HUES64 (cell line): ENCODE measurements at regions not wholly inside any gene's neighbourhood (a gene's known extent, or its start where the extent isn't known, plus 50 kb on each side); places are given as distances from the start of the nearest gene placed in this dataset.

Experiments used
- H3K27ac ChIP-seq: 2 replicates; pipeline ENCODE4 v1.7.0; 2013; ENCODE audit warnings: low read depth, low read length, inconsistent platforms
- H3K27me3 ChIP-seq: 2 replicates; pipeline ENCODE4 v1.6.1; 2013; ENCODE audit warnings: mild to moderate bottlenecking, low read length; ENCODE audit not compliant: insufficient read depth
- H3K36me3 ChIP-seq: 2 replicates; pipeline ENCODE4 v1.6.1; 2013; ENCODE audit warnings: mild to moderate bottlenecking, low read length; ENCODE audit not compliant: insufficient read depth
- H3K4me1 ChIP-seq: 2 replicates; pipeline ENCODE4 v1.6.1; 2013; ENCODE audit warnings: mild to moderate bottlenecking, low read length, moderate library complexity; ENCODE audit not compliant: insufficient read depth
- H3K4me3 ChIP-seq: 2 replicates; pipeline ENCODE4 v1.5.1; 2013; ENCODE audit warnings: mild to moderate bottlenecking, low read length, moderate library complexity
- H3K9ac ChIP-seq: 2 replicates; pipeline ENCODE4 v1.6.1; 2013; ENCODE audit warnings: mild to moderate bottlenecking, low read depth, low read length
- H3K9me3 ChIP-seq: 2 replicates; pipeline ENCODE4 v1.6.1; 2013; ENCODE audit warnings: low read depth, low read length; ENCODE audit not compliant: insufficient read depth
- WGBS: fragments of 150-250, 120-280 bp; methylation state at CpG from one replicate; pipeline ENCODE4 v1.1.7; 2013; ENCODE audit warnings: missing lambda C conversion rate; 5-methylcytosine and 5-hydroxymethylcytosine counted together

DNA sequence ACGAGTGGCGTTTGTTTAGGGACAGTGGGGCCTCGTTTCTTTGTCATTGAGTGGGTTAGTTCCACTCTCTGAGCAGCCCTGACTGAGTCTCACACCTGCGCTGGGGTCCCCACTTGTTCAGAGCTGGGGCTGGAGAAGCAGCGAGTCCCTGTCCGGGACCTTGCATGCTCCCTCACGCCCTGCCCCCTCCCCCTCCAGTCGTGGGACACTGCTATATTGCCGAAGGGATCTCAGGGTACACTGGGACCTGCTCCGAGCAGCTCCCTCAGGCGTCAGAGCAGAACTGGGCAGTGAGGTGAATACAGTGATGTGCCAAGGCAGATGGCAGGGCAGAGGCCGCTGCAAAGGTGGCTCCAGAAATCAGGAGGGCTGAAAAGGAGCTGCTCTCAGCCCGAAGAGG, 59.9 kb upstream of the KLF13 start:
- 88% methylated on average over 13 of the region's 13 CpGs for WGBS
- H3K4me3 ChIP-seq: no peak overlapping the region
- H3K27ac ChIP-seq: no peak overlapping the region
- no peaks in the 10 kb centered on the region for H3K9me3 ChIP-seq
- no peaks in the 10 kb centered on the region for H3K27me3 ChIP-seq
- no peak overlapping the region for H3K9ac ChIP-seq
- H3K36me3 ChIP-seq: no peaks in the 10 kb centered on the region
- H3K4me1 ChIP-seq: peaks cover 2% of the 10 kb centered on the region; the same call in 1 of the 2 replicates

DNA sequence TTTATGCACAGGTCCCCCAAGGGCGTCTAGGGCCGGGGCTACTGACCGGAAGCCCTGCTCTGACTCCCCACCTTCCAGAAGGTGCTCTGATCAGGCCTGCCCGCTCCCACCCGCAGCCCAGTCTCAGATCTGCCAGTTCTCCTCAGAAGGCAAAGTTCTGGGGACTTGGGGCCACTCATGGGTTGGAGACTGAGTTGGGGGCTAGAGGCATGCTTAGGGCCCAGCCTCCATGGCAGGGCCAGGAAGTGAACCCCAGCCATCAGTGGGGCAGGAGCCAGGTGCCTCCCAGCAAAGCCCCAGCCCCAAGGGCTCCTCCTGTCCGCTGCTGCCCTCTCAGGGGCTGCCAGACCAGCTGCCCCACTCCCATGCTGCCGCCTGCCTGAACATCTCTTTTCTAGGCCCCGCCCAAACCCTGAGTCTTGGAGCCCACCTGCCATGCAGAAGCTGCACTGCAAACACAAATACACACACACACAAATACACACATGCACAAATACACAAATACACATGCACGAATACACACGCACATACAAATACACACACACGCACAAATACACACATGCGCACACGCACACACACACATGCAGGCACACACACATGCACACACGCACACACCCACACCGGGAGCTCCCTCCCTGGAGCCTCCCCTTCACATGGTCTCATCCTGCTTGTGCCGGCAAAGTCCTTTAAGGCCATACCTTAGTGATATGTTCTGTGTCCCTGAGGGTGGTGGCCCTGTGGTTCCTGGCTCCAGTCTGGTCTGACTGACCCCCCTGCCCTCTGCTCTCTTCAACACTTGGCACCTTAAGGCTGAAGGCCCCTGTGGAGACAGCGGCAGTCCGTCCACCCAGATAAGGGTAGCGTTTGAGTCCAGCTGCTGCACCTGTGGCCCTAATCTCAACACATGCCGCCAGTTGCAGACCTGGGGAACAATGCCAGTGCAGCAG, 59.2 kb upstream of the KLF13 start:
- Histone ChIP-seq H3K9ac (no peak overlapping the region), H3K4me3 (no peak overlapping the region), H3K9me3 (no peaks in the 10 kb centered on the region), H3K4me1 (peaks cover 2% of the 10 kb centered on the region; the same call in 1 of the 2 replicates), H3K27ac (no peak overlapping the region), H3K36me3 (no peaks in the 10 kb centered on the region), H3K27me3 (no peaks in the 10 kb centered on the region)
- 88% methylated on average over 20 of the region's 20 CpGs for WGBS

DNA sequence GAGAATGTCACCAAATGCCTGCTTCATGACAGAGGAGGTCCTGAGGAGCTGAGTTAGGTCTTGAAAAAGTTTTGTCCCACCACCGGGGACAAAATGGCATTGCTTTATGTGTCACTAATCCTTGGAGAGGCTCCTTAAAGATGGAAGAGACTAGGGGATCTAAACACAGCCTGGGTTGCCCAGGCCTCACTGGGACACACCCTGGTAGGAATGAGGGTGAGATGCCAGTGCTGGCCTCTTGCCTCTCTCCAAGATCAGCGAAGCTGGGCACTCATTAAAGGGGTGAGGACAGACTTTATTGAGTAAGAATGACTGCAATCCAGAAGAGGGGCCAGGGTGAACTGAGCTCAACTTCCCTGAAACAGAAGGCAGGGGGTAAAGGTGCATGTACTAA, 58.5 kb upstream of the KLF13 start:
- Histone ChIP-seq H3K9ac (no peak overlapping the region), H3K4me1 (peaks cover 2% of the 10 kb centered on the region; the same call in 1 of the 2 replicates), H3K4me3 (no peak overlapping the region), H3K27me3 (no peaks in the 10 kb centered on the region), H3K9me3 (no peaks in the 10 kb centered on the region), H3K36me3 (no peaks in the 10 kb centered on the region), H3K27ac (no peak overlapping the region)
- WGBS: 90% methylated on average over 2 of the region's 2 CpGs

DNA sequence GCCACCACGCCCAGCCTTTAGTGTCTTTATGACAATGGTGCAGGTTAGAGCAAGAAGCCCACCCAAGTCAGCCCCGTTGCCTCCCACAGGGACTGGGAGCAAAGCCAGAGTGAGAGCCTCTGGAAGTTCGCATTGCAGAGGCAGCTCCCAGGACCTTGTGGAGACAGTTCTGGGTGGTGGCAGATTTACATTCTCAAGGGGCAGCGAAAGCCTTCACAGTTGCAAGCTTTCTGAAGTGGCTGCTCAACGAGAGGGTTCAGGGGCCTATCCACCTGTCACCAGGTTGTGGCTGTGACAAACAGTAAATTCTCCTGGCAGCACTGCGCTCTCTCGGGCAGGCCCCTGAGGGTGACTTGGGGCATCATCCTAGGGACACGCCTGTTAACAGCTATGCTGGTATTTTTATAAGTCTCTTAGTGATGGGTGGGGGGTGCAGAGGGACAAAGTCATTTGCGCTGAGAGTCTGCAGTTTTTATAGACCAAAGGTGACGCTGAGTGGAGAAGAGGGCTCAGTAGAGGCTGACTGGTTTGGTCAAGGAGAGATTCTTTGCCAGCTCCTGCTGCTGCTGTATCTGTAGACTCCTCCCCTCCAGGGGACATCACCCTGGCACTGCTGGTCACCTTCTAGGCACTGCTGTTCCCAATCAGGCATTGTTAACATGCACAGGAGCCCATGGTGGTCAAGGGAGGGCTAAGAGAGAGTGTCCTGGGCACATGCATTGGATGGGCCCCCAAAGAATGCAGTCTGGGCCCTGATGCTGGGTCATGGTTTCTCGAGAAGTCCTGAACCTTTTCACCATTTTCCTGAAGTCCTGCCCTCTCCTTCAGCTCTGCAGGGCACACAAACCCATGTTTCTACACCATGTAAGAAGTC, 57.5 kb upstream of the KLF13 start:
- no peak overlapping the region for H3K9ac ChIP-seq
- H3K9me3 ChIP-seq: no peaks in the 10 kb centered on the region
- peaks cover 2% of the 10 kb centered on the region; the same call in 1 of the 2 replicates for H3K4me1 ChIP-seq
- H3K36me3 ChIP-seq: no peaks in the 10 kb centered on the region
- no peak overlapping the region for H3K27ac ChIP-seq
- WGBS: 91% methylated on average over 11 of the region's 11 CpGs
- no peak overlapping the region for H3K4me3 ChIP-seq
- H3K27me3 ChIP-seq: no peaks in the 10 kb centered on the region

DNA sequence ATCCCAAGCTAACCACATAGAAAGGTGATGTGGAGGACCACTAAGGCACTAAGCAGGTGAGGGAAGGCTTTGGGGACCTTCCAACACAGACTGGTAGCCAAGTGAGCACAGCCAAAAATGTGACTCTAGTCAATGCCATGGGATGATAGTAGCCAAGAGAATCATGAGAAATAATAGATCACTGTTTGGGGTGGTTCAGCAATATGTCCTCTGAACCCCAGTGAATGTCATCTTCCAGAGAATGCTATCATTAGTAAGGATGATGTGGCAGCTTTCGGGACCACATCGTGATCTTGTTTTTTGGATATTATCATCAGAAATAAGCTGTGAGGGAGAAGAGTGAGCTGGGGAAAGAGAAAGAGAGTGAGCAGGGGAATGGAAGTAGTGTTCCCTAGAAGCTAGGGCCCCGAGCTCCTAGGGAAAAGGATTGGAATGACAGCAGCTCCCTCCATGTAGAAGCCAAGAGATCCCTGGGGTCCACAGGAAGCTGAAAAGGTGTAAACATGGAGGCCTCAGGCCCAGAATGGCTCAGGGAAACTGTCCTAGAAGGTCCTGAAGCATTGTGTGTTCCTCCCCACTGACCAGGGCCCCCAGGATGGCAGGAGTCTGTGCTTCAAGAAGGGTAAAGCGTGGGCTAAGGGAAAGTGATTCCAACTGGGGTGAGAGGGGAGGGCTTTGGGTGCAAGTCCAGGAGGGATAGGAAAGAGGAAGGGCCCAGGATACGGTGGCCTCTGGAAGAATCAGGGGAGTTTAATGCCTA, 56.6 kb upstream of the KLF13 start:
- H3K9me3 ChIP-seq: no peaks in the 10 kb centered on the region
- peaks cover 2% of the 10 kb centered on the region; the same call in 1 of the 2 replicates for H3K4me1 ChIP-seq
- H3K36me3 ChIP-seq: no peaks in the 10 kb centered on the region
- 90% methylated on average over 5 of the region's 5 CpGs for WGBS
- H3K4me3 ChIP-seq: no peak overlapping the region
- H3K9ac ChIP-seq: no peak overlapping the region
- H3K27me3 ChIP-seq: no peaks in the 10 kb centered on the region
- no peak overlapping the region for H3K27ac ChIP-seq

DNA sequence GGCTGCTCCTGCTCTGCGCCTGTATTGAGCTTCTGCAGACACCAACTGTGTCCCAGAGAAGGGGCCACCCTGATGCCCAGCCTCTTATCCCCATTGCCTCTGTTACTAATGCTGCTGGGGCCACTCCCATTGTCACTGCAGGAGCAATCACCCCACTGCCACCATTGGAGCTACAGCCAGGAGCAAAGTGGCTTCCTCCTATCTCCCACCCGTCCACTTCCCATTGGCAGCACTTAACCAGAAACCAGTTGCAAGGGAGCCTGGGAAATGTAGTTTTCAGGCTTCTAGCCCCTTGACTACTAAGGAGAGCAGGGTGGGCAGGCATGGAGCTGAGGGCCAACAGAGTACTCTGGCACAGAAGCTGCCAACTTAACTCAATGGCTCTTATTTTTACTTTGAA, 55.9 kb upstream of the KLF13 start:
- no peaks in the 10 kb centered on the region for H3K27me3 ChIP-seq
- WGBS: 69% methylated on average over 2 of the region's 2 CpGs
- H3K9me3 ChIP-seq: no peaks in the 10 kb centered on the region
- H3K9ac ChIP-seq: no peak overlapping the region
- no peaks in the 10 kb centered on the region for H3K4me1 ChIP-seq
- no peak overlapping the region for H3K27ac ChIP-seq
- H3K36me3 ChIP-seq: no peaks in the 10 kb centered on the region
- no peak overlapping the region for H3K4me3 ChIP-seq

DNA sequence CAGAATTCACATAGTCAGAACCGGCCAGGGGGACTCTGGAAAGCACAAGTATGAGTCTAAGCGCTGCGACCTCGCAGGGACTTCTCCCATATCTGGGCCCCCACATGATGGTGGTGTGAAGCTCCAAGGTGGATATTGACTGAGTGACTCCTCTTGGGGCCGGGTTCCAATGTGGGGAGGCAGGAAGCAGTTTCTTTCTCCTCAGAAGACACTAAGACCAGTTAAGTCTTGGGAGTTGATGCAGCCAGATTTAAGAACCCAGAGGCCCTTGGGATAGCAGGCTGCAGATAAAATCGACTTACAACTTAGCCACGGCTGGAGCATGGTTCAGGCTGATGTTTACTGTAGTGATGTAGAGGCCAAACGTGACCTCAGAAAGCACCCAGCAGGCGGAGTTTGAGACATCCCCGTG, 55.4 kb upstream of the KLF13 start:
- no peaks in the 10 kb centered on the region for H3K9me3 ChIP-seq
- no peak overlapping the region for H3K27ac ChIP-seq
- no peaks in the 10 kb centered on the region for H3K36me3 ChIP-seq
- no peak overlapping the region for H3K9ac ChIP-seq
- H3K27me3 ChIP-seq: no peaks in the 10 kb centered on the region
- no peaks in the 10 kb centered on the region for H3K4me1 ChIP-seq
- 93% methylated on average over 10 of the region's 10 CpGs for WGBS
- no peak overlapping the region for H3K4me3 ChIP-seq

DNA sequence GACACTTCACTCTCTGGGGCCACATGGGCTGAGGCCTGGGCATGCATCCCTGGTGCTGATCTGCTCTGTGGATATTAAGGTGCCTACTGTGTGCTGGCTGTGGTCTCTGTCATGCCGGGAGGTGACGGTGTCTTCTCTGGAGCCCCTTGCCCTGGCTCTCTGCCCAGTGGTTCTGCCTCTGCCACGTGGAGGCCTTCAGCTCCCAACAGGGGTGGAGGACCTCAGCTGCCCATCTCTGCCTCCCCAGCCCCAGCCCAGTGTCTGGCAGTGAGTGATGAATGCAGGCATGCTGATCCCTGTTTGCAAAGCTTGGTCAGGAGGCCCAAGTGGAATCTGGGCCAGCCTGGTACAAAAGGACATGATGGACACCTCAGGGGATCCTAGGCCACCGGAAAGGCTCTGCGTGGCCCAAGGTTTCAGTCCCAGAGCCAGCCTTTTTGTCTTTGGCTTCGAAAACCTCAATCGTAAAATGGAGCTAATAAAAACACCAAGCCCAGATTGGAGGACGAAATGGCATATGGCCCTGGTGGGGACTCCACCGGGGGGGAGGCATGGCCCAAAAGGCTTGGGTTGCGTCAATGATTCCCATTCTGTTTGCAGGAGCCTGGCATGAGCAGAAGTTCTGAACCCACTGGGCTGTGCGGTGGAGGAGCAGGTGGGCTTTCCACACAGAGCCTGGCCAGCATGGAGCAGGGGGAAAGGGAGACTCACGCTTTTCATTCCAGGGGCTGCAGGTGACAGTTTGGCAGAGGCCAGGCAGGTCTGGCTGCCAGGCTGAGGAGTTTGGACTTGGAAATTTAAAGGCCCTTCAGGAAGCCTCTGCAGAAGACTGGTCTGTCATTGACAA, 54.7 kb upstream of the KLF13 start:
- WGBS: 95% methylated on average over 12 of the region's 12 CpGs
- no peak overlapping the region for H3K9ac ChIP-seq
- no peaks in the 10 kb centered on the region for H3K9me3 ChIP-seq
- H3K36me3 ChIP-seq: no peaks in the 10 kb centered on the region
- no peak overlapping the region for H3K4me3 ChIP-seq
- H3K27ac ChIP-seq: no peak overlapping the region
- no peaks in the 10 kb centered on the region for H3K4me1 ChIP-seq
- H3K27me3 ChIP-seq: no peaks in the 10 kb centered on the region

DNA sequence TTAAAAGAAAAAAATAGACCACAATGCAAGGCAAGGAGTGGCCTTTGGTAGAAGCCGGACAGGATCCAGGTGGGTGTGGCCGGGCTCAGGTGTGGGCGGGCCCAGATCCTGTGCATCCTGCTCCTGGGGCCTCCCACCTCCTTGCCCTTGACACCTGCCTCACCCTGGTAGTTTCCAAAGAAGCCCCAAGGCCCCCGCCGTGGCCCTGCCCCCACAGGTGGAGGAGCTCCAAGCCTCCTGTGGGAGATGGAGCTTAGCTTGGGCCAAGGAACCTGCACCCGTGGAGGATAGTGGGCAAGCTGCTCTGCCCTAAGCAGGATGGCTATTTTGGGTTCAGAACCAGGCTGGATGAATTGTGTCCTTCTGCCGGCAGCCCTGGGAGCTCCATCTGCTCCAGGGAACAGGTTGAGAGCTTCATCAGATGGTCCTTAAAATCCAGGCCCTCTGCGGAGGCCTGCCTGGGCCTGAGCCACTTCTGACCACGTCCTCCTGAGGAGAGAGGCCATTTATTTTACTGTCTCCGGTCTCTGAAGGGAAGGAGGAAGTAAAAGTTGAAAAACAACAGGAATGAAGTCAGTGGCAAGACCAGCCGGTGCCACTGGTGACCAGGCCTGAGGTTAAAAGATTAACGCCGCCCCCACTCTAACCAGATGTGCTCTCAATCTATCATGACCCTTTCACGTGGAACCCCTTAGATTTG, 53.9 kb upstream of the KLF13 start:
- Histone ChIP-seq H3K27ac (no peak overlapping the region), H3K4me1 (no peaks in the 10 kb centered on the region), H3K9ac (no peak overlapping the region), H3K4me3 (no peak overlapping the region), H3K36me3 (no peaks in the 10 kb centered on the region), H3K9me3 (no peaks in the 10 kb centered on the region), H3K27me3 (no peaks in the 10 kb centered on the region)
- WGBS: 91% methylated on average over 14 of the region's 14 CpGs
